HG03280 (cell line): ENCODE measurements at regions not wholly inside any gene's neighbourhood (a gene's known extent, or its start where the extent isn't known, plus 50 kb on each side); places are given as distances from the start of the nearest gene placed in this dataset.
"Not testable (repeated sequence)": the region's sequence is repeated elsewhere in the genome, so short reads cannot be mapped to it uniquely, and the experiment has no call there.

Experiments used
- ATAC-seq: cut with Tn5 transposase; IDR thresholded peaks from one replicate; pipeline ENCODE4 v1.9.1; 2021; ENCODE audit warnings: mild to moderate bottlenecking, moderate library complexity; ENCODE audit not compliant: unreplicated experiment

DNA sequence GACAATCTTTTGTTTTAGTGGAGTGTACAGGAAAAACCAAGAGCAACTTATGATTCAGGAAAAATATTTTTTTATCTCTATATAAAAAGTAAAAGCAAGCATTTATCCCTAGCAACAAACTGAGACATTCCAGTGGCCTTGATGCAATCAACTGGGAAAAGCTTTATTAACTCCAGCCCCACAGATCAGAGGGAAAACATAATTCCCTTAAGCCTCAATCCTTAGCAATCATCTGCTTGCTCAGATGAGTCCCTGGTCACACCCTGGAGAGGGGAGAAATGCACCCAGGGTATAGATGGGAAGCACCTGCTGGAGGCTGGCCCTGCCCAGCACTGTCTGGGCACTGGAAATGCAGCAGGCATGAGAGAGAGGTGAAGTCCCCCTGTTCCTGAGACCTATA, 636.6 kb downstream of the TNS3 start:
- ATAC-seq: no peak

DNA sequence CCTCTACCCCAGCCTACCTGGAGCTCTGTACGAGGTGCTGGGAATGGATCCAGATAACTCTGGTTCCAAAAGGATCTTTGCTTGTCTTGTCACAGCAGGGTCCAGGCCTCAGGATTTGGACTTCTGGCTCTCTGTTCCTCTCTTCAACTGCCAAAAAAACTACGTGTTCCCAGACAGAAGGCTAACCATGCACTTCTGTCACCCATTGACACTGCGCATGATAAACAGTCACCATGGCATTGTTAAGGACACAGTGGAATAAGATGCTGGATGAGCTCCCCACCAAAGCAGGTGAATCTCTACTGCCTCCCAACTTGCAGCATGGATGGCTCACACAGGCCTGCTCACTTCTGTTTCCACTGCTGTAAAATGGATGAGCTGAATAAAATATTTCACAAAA, 637.9 kb downstream of the TNS3 start:
- ATAC-seq: no peak

DNA sequence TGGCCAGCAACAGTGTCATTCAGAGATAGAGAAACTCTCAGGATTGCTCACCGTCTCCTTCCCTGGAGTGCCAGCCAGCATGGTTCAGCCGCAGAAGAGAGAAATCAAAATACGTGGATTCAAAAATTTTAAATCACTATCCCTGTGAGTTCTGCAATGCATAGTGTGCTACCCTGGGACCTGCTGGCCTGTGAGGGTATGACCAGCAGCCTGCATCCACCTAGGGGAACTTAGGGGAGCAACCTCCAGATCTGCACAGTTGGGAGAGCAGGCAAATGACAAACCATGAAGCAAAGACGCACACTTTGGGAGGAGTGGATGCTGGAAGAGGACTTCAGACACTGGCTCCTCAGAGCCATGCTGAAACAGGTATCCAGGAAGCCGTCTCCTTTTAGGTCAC, 639.3 kb downstream of the TNS3 start:
- ATAC-seq: no peak

DNA sequence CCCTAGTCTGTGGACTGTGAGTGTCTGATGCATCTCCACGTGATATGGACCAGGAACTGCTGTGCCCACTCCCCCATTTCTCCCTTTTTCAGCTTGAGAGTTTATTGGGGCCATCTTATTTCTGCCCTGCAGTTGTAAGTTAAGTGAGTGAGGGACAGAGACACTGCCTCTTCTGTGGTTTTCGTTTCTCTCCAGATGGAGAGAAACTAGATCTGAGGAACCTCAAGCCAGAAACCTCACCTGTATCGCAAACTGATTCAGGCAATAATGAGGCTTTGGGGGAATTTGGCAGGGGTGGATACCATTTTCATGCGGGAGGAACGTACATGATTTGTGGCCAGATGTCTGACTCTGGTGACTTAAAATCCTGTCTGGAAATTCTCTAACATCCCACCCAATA, 641.7 kb downstream of the TNS3 start:
- ATAC-seq: no peak

DNA sequence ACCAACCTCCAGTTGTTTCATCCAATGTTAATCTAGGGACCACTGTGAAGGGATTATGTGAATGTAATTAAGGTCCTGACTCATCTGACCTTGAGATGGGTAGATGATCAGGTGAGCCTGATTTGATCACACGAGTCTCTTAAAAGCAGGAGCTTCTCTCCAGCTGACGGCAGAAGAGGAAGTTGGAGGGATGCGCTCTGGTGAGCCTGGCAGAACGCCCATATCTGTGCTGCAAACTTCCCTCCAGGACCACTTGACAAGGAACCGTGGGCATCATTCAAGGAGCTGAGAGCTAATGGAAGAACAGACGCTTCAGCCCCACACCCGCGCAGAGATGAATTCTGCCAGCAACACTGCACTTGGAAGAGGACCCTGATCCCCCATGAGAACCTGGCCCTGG, 642.4 kb downstream of the TNS3 start:
- no peak for ATAC-seq

DNA sequence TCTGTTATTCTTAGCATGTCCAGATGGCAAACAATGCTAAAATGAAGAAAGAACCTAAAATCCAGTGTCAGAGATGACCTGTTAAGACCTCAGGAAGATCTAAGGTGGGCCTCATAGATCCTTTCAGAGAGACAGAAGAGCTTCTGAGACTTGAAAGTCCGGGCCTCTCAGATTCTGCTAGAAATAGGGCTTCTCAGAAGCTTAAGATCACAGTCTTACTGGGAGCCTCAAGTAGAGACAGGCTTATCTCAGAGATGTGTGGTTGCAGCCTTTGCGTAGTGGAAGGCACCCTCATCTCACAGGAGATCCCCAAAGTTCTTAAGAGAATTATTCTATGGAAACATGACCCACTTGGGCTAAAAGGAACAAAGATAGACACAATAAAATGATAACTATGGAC, 642.8 kb downstream of the TNS3 start:
- no peak for ATAC-seq

DNA sequence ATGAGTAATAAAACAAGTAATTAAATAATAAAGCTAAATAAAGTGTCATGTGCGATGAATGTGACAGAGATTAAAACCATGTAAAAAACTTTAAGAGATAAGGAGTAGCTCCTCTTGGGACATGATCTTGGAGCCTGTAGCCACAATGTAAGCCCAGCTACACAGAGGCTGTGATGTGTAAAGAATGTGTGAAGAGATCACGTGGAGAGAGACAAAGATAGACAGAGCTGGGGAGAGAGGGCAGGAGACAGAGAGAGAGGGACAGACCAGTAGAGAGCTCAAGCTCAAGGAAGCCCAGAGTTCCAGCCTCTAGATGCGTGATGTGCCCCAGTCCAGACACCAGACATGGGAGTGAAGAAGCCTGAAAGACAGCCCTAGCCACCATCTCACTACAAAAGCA, 644.1 kb downstream of the TNS3 start:
- no peak for ATAC-seq

DNA sequence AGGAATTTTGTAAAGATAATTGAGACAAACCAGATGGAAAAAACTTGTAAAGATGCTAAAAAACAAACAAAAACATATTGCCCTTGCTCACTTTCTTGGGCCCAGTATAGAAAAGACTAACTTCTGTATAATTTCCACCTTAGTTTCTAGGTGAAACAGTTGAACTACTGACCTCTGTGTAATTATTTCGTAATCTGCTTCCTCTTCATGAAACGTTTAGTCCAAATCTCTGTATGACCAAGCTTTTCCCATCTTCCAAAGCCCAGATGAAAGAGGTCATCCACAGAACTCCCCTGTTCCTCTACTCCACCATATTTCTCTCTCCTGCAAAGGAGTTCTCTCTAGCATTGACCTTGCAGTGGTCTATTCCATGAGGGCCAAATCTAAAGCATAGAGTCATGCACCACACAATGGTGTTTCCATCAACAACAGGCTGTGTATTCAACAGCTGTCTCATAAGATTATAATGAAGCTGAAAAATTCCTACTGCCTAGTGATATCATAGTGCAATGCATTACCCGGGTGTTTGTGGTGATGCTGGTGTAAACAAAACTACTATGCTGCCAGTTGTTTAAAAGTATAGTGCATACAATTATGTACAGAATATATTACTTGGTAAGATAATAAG, 647.6 kb downstream of the TNS3 start:
- ATAC-seq: no peak

DNA sequence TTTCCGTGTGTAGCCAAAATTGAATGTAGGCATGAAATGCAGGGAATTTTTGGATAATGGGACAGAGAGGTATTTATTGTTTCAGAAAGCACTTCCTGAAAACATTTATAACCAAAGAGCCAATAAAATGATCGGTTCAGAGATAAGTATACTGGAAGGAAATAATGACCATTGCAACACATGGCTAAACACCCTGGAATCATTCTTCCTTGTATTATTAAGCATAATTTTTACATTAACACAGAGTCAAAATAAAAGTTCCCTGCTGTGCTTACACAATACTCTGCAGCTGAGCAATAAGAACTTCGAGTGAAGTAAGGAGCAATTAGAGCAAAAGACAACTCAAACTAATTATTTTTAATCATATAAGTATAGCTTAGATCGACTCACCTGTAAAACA, 648.3 kb downstream of the TNS3 start:
- ATAC-seq: no peak

DNA sequence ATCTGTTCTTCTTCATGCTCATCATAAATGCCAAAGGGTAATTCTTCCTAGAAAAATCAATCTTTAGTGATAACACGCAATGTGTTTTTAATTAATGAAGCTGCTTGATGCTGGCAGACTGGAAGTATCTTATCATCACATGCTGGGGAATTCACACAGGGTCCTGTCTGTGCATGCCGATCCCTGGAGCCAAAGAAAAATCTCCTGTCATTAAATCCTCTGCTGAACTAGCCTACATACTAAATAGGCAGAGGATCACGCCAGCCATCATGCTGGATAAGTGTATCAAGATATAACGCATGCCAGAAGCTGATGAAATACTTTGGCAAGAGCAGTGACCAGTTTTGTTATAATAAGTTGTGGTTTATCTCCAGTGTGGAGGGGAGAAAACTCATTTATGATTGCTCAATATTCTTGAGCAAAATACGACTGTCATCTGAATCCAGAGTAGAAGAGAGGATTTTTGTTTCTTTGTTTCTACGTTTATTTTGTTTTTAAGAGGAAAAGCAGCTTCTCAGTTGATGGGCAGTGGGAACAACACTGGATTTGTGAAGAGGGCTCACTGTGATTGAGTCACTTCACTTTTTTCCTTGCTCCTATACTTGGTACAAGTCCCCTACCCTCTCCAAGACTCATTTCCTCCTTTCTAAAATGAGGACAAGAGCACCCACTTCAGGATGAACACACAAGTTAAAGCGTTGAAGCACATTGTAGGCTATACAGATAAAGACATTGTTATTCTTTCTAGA, 649.1 kb downstream of the TNS3 start:
- ATAC-seq: no peak

DNA sequence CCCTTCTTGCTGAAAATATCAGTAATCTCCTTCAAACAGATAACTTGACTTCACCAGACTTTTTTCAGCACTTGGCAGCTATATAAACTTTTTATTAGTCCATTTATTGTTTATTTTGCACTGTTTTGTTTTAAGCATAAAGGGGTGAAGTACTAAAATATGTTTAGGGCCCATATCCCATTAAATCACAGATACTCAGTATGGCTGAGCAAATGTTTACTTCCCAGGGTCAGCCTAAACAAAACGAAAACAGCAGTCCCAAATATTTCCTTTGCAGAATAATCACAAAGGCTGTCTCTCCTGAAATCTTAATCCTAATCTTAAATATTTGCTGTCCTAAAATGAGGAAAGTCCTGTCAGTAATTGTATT, 649.6 kb downstream of the TNS3 start:
- no peak for ATAC-seq

DNA sequence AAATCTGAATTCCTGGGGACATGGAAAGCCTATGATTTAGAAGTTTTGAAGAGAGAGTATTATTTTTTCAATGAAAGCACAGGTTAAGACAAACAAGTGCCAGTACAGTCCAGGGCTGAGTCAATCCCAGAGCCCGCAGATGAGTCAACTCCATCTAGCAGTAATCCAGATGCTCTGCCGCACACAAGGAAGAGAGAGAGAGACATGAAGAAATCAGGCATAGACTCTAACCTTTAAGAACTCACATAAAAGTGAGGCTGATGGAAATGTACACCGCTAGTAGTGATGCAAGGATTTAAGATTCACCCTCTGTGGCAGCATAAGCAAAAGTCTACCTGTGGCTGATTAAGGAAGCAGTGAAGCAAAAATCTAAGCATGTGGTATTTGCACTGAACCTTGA, 651.5 kb downstream of the TNS3 start:
- no peak for ATAC-seq

DNA sequence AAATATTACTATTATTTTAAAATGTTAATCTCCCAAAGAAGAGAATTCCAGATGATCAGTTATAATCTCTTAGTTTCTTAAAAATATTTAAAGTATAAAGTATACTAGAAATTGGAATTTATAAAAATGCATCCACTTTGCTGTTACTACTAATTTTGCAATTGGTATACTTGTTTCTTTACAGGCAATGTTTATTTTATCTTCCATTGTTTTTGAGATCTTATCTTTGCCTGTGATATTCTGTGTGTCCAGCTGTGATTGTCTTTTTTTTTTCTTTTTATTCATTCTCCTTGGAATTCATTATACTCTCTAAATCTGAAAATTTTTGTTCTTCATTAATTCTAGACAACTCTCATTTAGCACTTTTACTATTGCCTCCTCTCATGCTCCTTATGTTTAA, 652.6 kb downstream of the TNS3 start:
- no peak for ATAC-seq

DNA sequence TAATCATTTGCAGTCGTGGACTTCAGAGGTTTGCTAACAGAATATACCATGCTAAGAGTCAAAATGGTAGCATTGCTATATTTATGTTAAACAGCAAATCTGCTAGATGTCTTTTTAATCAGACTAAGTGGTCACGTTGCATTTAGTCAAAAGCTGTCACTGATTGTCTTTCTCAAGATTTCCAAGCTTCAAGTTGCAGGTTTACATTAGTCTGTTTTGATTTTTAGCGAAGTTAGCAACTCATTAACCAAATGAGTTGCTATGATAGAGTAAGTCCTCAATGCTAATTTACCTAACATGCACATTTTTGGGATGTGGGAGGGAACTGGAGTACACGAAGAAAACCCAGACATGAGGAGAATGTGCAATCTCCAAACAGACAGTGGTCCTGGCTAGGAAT, 653.2 kb downstream of the TNS3 start:
- ATAC-seq: no peak

DNA sequence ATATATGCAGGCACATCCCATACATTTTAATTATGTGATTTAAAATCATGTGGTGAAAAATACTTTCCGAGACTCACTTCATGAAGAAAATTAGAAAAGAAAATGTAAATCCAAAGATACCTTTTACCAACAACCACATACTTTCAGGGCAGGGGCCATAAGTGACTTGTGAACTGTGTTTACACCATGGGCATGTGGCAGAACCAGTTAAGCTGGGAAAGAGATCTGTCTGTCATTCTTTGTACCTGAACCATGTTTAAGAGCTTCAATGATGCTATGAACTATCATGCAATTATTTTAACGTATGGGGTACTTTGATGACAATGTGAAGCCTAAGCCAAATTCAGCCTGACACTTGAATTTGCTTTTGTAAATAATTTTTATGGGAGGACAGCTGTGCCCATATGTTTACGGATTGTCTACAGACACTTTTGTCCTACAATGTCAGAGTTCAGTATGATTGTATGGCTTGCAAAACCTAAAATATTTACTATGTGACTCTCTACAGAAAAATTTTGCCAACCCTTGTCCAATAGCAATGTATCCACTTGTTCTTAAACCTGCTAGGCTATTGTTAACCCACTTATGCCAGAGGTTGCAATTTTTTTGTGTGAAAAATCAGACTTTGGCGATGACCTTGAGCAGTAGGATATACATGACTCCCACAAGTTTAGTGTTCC, 654.6 kb downstream of the TNS3 start:
- ATAC-seq: no peak

DNA sequence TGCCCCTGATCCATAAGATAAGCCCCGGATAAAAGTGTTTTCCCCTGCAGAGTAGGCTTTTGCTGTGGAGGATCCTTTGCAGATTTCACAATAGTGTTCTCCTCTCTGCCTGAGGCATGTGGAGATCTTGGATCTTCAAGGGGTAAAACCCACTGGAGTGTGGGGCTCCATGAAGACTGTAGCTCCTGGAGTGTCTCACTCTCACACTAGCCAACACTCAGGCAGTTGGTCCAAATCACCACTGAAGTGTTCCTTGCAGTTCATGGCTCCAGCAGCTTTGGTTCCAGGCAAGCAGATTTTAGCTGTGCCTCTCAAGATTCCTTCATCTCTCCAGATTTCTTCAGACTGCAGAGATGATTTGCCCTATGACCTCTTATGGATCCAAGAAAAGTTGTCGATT, 665.3 kb downstream of the TNS3 start:
- no peak for ATAC-seq

DNA sequence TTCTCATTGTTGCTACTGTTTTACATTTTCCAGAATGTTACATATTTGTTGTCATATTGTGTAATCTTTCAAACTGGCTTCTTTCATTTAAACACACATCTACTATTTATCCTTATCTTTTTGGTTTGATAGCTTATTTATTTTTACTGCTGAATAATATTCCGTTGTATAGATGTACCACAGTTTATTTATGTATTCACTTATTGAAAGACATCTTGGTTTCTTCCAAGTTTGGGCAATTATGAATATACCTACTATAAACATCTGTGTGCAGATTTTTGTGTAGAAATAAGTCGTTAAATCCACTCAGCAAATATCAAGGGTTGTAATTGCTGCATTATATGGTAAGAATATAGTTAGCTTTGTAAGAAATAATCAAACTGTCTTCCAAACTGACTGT, 669.2 kb downstream of the TNS3 start:
- no peak for ATAC-seq

DNA sequence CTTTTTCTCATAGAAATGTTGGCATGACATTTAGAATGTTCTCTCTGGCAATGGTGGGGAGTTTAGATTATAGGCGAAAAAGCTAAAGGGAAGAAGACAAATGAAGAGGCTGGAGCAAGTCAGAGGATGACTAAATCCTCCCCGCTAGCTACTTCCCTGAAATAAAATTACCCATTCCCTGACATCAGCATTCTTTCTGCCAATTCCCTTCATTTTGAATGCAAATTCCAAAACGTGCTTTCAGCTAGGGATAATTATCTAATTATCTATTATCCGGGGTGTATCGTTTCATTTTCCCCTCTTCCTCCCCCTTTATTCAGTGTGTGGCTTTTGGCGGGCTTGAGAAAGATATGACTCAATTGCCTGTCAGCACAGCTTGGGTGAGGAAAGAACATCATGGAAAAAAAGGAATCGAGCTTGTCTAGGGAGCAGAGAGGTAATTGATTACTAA, 672.3 kb downstream of the TNS3 start:
- no peak for ATAC-seq

DNA sequence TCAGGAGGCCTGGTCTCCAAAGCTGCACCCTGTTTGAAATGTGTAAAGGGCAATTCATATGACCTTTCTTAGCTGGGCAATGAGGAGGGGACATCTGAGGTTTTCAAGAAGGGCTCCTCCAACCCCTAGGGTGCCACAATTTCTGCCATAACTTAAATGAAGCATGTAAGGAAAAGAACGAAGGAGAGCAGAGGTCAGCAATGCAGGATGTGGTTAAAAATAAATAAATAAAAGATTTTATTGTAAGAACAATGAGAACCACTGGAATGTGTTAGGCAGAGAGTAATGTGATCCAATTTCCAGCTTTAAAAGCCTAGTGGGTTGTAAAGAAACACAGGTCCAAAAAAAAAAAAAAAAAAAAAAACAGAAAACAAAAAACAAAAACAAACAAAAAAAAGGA, 673.1 kb downstream of the TNS3 start:
- ATAC-seq: no peak

DNA sequence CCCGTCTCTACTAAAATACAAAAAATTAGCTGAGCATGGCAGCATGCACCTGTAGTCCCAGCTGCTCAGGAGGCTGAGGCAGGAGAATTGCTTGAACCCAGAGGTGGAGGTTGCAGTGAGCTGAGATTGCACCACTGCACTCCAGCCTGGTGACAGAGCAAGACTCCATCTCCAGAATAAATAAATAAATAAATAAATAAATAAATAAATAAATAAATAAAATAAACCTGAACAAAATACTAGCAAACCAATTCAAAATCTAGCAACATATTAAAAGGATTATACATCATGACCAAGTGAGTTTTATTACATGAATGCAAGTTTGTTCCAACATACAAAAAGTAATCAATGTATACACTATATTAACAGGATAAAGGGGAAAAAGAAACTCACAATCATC, 677.4 kb downstream of the TNS3 start:
- ATAC-seq: not testable (repeated sequence)

DNA sequence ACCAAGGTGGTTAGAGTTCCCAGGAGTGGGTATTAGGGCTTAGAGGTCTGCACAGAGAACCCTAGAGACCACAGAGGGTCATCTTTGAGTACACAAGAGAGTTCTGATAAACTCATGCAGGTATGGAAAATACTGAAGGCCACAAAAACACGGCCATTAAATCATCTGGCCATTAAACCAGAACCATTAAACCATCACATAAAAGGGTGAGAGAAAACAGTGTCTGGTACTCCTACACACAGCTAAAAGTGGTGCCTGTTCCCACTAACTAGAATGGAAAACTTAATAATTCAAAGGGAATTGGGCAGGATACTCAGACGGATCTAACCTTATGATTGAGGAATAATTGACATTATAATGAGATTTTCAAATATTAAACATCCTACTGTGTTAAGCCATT, 679.4 kb downstream of the TNS3 start:
- ATAC-seq: no peak
